HepG2 (cell line): ENCODE measurements at regions not wholly inside any gene's neighbourhood (a gene's known extent, or its start where the extent isn't known, plus 50 kb on each side); places are given as distances from the start of the nearest gene placed in this dataset.

ENCODE experiments used
- ATAC-seq: fragments of 200-7000 bp; cut with Tn5 transposase; 3 replicates; pipeline ENCODE4 v1.9.1; 2020; ENCODE audit warnings: mild to moderate bottlenecking, moderate library complexity
- BruUV-seq: library from RNA; stranded (reverse); fragments of 400-500 nt; replicated peaks from 2 replicates; lab custom pipeline; 2021; lab: Mats Ljungman, UMichigan
- CTCF ChIA-PET: fragments of 300-600 bp; formaldehyde crosslinking; extraction: SDS; loops from one replicate; lab custom pipeline; 2021; ENCODE audit warnings: low total read pairs, inconsistent platforms, low intra/inter-chr PET ratio; lab: Yijun Ruan, JAX
- POLR2A ChIA-PET: fragments of 350-600 bp; sonication (Branson Sonifier 250); formaldehyde crosslinking; loops from one replicate; lab custom pipeline; 2020; ENCODE audit warnings: antibody characterized with exemption, inconsistent platforms; lab: Yijun Ruan, JAX
- DNase-seq: peaks from one replicate; pipeline ENCODE4 v3.0.0-alpha.2; 2015; ENCODE audit warnings: low spot score
- FAIRE-seq: peaks from 3 replicates; lab custom pipeline; 2011; peaks lifted over from hg19 to GRCh38; lab: Jason Lieb, UNC
- H2AFZ ChIP-seq: one replicate; pipeline ENCODE4 v1.6.1; 2011; ENCODE audit warnings: low read length, inconsistent platforms
- H3K27ac ChIP-seq: fragments of 300-600 bp; 3 replicates; pipeline ENCODE4 v1.8.0; 2011; ENCODE audit warnings: mixed run types, mild to moderate bottlenecking, mixed read lengths, low read length, inconsistent platforms; ENCODE audit not compliant: insufficient read depth; ENCODE audit errors: extremely low read length
- H3K27me3 ChIP-seq, 2 experiments: fragments of 200-600 bp in 1 of 2; 2 replicates in 1 of 2; 3 replicates in 1 of 2; pipeline versions ENCODE4 v1.6.0 to v1.8.0; 2011; ENCODE audit warnings: low read length in 2 of 2, mild to moderate bottlenecking in 2 of 2, moderate library complexity in 2 of 2, inconsistent platforms in 1 of 2; ENCODE audit not compliant: insufficient read depth in 2 of 2, control insufficient read depth in 1 of 2
- H3K36me3 ChIP-seq, 2 experiments: fragments of 200-600 bp in 1 of 2; replicated peaks in 1 of 2; 2 replicates in 1 of 2; 3 replicates in 1 of 2; pipeline versions ENCODE4 v1.5.1 to v1.8.0; 2011; ENCODE audit warnings: low read length in 2 of 2, inconsistent platforms in 1 of 2; ENCODE audit not compliant: insufficient read depth in 2 of 2, control insufficient read depth in 1 of 2
- H3K4me1 ChIP-seq: 2 replicates; pipeline ENCODE4 v1.5.1; 2012; ENCODE audit warnings: low read length, inconsistent platforms; ENCODE audit not compliant: insufficient read depth
- H3K4me2 ChIP-seq: 2 replicates; pipeline ENCODE4 v1.6.0; 2011; ENCODE audit warnings: low read depth, low read length, inconsistent platforms
- H3K4me3 ChIP-seq, 3 experiments: fragments of 200-600 bp in 1 of 3; sonication (generic), shearing (Covaris generic) in 1 of 3; replicated peaks in 1 of 3; 2 replicates each; pipeline ENCODE4 v1.5.1; 2011 to 2016; ENCODE audit warnings: low read length in 3 of 3, inconsistent platforms in 2 of 3, low read depth in 2 of 3, mild to moderate bottlenecking in 2 of 3, control low read depth in 1 of 3, mixed read lengths in 1 of 3; ENCODE audit not compliant: insufficient read depth in 1 of 3
- H3K79me2 ChIP-seq: one replicate; pipeline ENCODE4 v1.6.1; 2011; ENCODE audit warnings: low read length, inconsistent platforms; ENCODE audit not compliant: insufficient read depth
- H3K9ac ChIP-seq: 2 replicates; pipeline ENCODE4 v1.6.0; 2011; ENCODE audit warnings: mild to moderate bottlenecking, low read depth, low read length, inconsistent platforms; ENCODE audit not compliant: insufficient read depth
- H3K9me3 ChIP-seq: 2 replicates; pipeline ENCODE4 v1.5.1; 2012; ENCODE audit warnings: mild to moderate bottlenecking, low read length
- H4K20me1 ChIP-seq: 2 replicates; pipeline ENCODE4 v1.6.0; 2011; ENCODE audit warnings: inconsistent platforms, mild to moderate bottlenecking, low read length, moderate library complexity; ENCODE audit not compliant: insufficient read depth
- CBFB ChIP-seq: sonication (generic); formaldehyde crosslinking; IDR thresholded peaks from 2 replicates; pipeline ENCODE4 v1.4.0; 2020; ENCODE audit warnings: missing genetic modification reagents
- FLYWCH1 ChIP-seq: sonication (generic); formaldehyde crosslinking; IDR thresholded peaks from 2 replicates; pipeline ENCODE4 v1.8.1; 2023; ENCODE audit warnings: mild to moderate bottlenecking, missing genetic modification reagents
- FOXP1 ChIP-seq, 2 experiments: fragments of 450-650 bp in 1 of 2; IDR thresholded peaks; 2 replicates each; pipeline ENCODE4 v1.6.1; 2017 to 2018; ENCODE audit warnings: antibody characterized with exemption in 1 of 2
- HMG20B ChIP-seq: conservative IDR thresholded peaks from 2 replicates; pipeline ENCODE4 v1.6.1; 2016; ENCODE audit warnings: missing genetic modification reagents, missing compliant biosample characterization
- IKZF4 ChIP-seq: sonication (generic); formaldehyde crosslinking; IDR thresholded peaks from 2 replicates; pipeline ENCODE4 v1.5.1; 2020; ENCODE audit warnings: borderline replicate concordance, mild to moderate bottlenecking, low read depth, missing genetic modification reagents; ENCODE audit errors: not compliant biosample characterization
- MBNL3 ChIP-seq: fragments of 250-450 bp; sonication (Bioruptor Pico); conservative IDR thresholded peaks from 2 replicates; pipeline ENCODE4 v1.8.0; 2022; ENCODE audit warnings: mild to moderate bottlenecking, inconsistent platforms
- NFE2L1 ChIP-seq: sonication (generic); formaldehyde crosslinking; IDR thresholded peaks from 2 replicates; pipeline ENCODE4 v1.4.0; 2020; ENCODE audit warnings: missing genetic modification reagents, mild to moderate bottlenecking, borderline replicate concordance
- POLR2A ChIP-seq, 2 experiments: IDR thresholded peaks; 2 replicates each; pipeline ENCODE4 v1.6.1; 2011; ENCODE audit warnings: low read depth in 2 of 2, low read length in 2 of 2, mild to moderate bottlenecking in 1 of 2, moderate library complexity in 1 of 2; ENCODE audit not compliant: insufficient read depth in 1 of 2
- POLR2AphosphoS5 ChIP-seq: IDR thresholded peaks from 2 replicates; pipeline ENCODE4 v1.6.1; 2012; ENCODE audit warnings: low read depth, low read length
- RAD51 ChIP-seq: fragments of 450-650 bp; IDR thresholded peaks from 2 replicates; pipeline ENCODE4 v1.6.1; 2016; ENCODE audit warnings: borderline replicate concordance
- ZNF143 ChIP-seq: sonication (generic); formaldehyde crosslinking; IDR thresholded peaks from 2 replicates; pipeline ENCODE4 v1.4.0; 2020; ENCODE audit warnings: missing genetic modification reagents
- ZNF572 ChIP-seq: sonication (generic); formaldehyde crosslinking; IDR thresholded peaks from 2 replicates; pipeline ENCODE4 v1.5.1; 2020; ENCODE audit warnings: mild to moderate bottlenecking, missing genetic modification reagents
- ZNF773 ChIP-seq: sonication (generic); formaldehyde crosslinking; IDR thresholded peaks from 2 replicates; pipeline ENCODE4 v1.4.0; 2020; ENCODE audit warnings: missing genetic modification reagents, borderline replicate concordance
- ZNF816 ChIP-seq: sonication (generic); formaldehyde crosslinking; IDR thresholded peaks from 2 replicates; pipeline ENCODE4 v1.8.0; 2022; ENCODE audit warnings: missing genetic modification reagents, mild to moderate bottlenecking, borderline replicate concordance
- ZNF883 ChIP-seq: sonication (generic); formaldehyde crosslinking; IDR thresholded peaks from 2 replicates; pipeline ENCODE4 v1.5.1; 2020; ENCODE audit warnings: mild to moderate bottlenecking, missing genetic modification reagents; ENCODE audit errors: not compliant biosample characterization
- WGBS: methylation state at CpG from one replicate; pipeline ENCODE4 v1.1.6; 2017; ENCODE audit warnings: low lambda C conversion rate; 5-methylcytosine and 5-hydroxymethylcytosine counted together
- in situ Hi-C: cut with HindIII; loops from 2 replicates; pipeline ENCODE4 v1.10.0; 2017; ENCODE audit warnings: low pct_unique_long_range_greater_than_20kb; ENCODE audit not compliant: extremely low pct_ligation_motif_present
- intact Hi-C: fragments of 100-400 bp; cut with micrococcal nuclease; formaldehyde crosslinking; loops from one replicate; pipeline ENCODE4 v1.10.0; 2022; ENCODE audit not compliant: unreplicated experiment
- TF ChIP-seq, protein P1 (sequence below), 2 experiments: sonication (generic) in 1 of 2; formaldehyde crosslinking in 1 of 2; IDR thresholded peaks; 2 replicates each; pipeline versions ENCODE4 v1.4.0 to v1.6.1; 2016 to 2020; ENCODE audit warnings: borderline replicate concordance in 1 of 2, low read depth in 1 of 2, mild to moderate bottlenecking in 1 of 2, missing genetic modification reagents in 1 of 2
- TF ChIP-seq, protein P2 (sequence below): sonication (generic); formaldehyde crosslinking; IDR thresholded peaks from 2 replicates; pipeline ENCODE4 v1.5.0; 2020; ENCODE audit warnings: missing genetic modification reagents

DNA sequence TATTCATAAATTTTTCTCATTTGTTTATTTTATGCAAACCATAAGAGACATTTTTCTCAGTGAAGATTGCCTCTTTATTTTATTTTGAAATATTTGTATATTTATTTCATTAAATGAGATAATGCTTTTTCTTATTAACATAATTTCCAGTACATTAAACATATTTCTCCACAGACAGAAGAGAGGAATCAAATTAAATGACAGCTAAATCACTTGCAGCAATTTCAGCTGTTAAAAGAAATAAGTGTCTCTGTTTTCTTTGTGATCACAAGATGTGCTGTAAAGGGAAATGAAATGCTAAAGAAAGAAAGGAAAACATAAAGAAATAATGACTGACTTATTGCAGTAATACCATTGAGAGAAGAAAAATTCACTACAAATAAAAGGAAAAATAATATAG lies 414.0 kb upstream of the FANCL start:
- no peaks in the 10 kb centered on the region for H3K9me3 ChIP-seq
- no peak overlapping the region for H3K27ac ChIP-seq
- H3K4me2 ChIP-seq = no peak overlapping the region
- ChIA-PET POLR2A (no interaction called here), CTCF (no interaction called here)
- in situ Hi-C loops (no loop called here), intact Hi-C loops (no loop called here)
- H3K27me3 ChIP-seq = no peaks in the 10 kb centered on the region
- no peaks in the 10 kb centered on the region for H4K20me1 ChIP-seq
- BruUV-seq = no TSS peak
- H3K4me1 ChIP-seq = no peaks in the 10 kb centered on the region
- no peaks in the 10 kb centered on the region for H3K36me3 ChIP-seq
- no peak overlapping the region for H2AFZ ChIP-seq
- no peak overlapping the region for H3K4me3 ChIP-seq
- no peaks in the 10 kb centered on the region for H3K79me2 ChIP-seq
- TF ChIP-seq, protein P1, sequence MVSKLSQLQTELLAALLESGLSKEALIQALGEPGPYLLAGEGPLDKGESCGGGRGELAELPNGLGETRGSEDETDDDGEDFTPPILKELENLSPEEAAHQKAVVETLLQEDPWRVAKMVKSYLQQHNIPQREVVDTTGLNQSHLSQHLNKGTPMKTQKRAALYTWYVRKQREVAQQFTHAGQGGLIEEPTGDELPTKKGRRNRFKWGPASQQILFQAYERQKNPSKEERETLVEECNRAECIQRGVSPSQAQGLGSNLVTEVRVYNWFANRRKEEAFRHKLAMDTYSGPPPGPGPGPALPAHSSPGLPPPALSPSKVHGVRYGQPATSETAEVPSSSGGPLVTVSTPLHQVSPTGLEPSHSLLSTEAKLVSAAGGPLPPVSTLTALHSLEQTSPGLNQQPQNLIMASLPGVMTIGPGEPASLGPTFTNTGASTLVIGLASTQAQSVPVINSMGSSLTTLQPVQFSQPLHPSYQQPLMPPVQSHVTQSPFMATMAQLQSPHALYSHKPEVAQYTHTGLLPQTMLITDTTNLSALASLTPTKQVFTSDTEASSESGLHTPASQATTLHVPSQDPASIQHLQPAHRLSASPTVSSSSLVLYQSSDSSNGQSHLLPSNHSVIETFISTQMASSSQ (IDR thresholded peaks at IDR 0.05; ENCODE audit: low read depth) = no peak
- TF ChIP-seq, protein P1 (CRISPR knock-in tag; IDR thresholded peaks at IDR 0.05; ENCODE audit: borderline replicate concordance) = no peak
- TF ChIP-seq ZNF816 = no peak
- no peak for ATAC-seq
- DNase-seq = no peak
- no peak overlapping the region for H3K9ac ChIP-seq
- FAIRE-seq = no peak

DNA sequence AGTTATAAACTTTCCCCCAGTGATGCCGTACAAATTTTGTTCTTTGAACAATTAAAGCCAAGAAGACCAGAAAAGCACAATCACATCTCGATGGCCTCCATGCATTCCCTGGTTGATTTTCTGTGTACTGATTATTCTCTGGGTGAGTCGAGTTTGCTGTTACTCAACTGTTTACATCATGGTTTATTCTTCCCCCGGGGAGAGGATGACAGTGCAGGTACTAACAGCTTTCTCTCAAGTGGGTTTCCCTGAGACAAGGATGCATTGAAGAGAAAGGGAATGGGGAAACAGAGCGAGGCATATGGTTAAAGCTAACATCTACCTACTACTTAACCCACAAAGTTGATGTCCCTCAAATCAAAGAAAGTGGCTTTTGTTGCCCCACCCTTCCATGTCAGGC lies 410.8 kb upstream of the FANCL start:
- CTCF ChIA-PET = no interaction called here
- H3K4me2 ChIP-seq = no peak overlapping the region
- H3K79me2 ChIP-seq = no peaks in the 10 kb centered on the region
- 3% methylated on average over 5 of the region's 5 CpGs for WGBS
- H3K36me3 ChIP-seq = no peaks in the 10 kb centered on the region
- no peaks in the 10 kb centered on the region for H3K9me3 ChIP-seq
- in situ Hi-C loops (no loop called here), intact Hi-C loops (no loop called here)
- no peak overlapping the region for H2AFZ ChIP-seq
- ATAC-seq (no peak), DNase-seq (no peak), FAIRE-seq (no peak)
- no peaks in the 10 kb centered on the region for H3K4me1 ChIP-seq
- no peaks in the 10 kb centered on the region for H3K27me3 ChIP-seq
- no peaks in the 10 kb centered on the region for H4K20me1 ChIP-seq
- no peak overlapping the region for H3K9ac ChIP-seq
- no peak for TF ChIP-seq IKZF4 (CRISPR knock-in tag)
- TF ChIP-seq, protein P2, sequence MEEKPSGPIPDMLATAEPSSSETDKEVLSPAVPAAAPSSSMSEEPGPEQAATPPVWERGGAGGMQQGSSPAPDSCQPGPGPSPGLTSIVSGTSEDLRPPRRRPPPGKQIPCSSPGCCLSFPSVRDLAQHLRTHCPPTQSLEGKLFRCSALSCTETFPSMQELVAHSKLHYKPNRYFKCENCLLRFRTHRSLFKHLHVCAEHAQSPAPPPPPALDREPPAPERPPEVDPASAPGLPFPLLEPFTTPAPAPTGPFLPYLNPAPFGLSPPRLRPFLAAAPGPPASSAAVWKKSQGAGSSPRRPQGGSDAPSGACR (CRISPR knock-in tag) = no peak
- no peak for TF ChIP-seq FOXP1 (IDR thresholded peaks at IDR 0.05)
- no peak for TF ChIP-seq FOXP1 (CRISPR knock-in tag; IDR thresholded peaks at IDR 0.05)
- TF ChIP-seq POLR2A (IDR thresholded peaks at IDR 0.05; ENCODE audit: insufficient read depth in 1 of 2, low read depth in 2 of 2, low read length in 2 of 2) = no peak
- TF ChIP-seq ZNF883 (CRISPR knock-in tag) = no peak
- TF ChIP-seq MBNL3 = no peak
- TF ChIP-seq RAD51 = no peak
- no peak for TF ChIP-seq POLR2AphosphoS5
- no peak for TF ChIP-seq NFE2L1 (CRISPR knock-in tag)
- TF ChIP-seq ZNF143 = no peak
- no peak for TF ChIP-seq FLYWCH1 (CRISPR knock-in tag)
- no peak for TF ChIP-seq CBFB (CRISPR knock-in tag)
- no peak for TF ChIP-seq ZNF572 (CRISPR knock-in tag)
- TF ChIP-seq ZNF773 (CRISPR knock-in tag) = no peak
- no peak for TF ChIP-seq HMG20B (CRISPR knock-in tag)
- no TSS peak for BruUV-seq
- no peak overlapping the region for H3K4me3 ChIP-seq
- H3K27ac ChIP-seq = no peak overlapping the region
- POLR2A ChIA-PET = no interaction called here
